ENCODE measurements at regions not wholly inside any gene's neighbourhood (a gene's known extent, or its start where the extent isn't known, plus 50 kb on each side); places are given as distances from the start of the nearest gene placed in this dataset.
"Not testable (repeated sequence)": the region's sequence is repeated elsewhere in the genome, so short reads cannot be mapped to it uniquely, and the experiment has no call there.

GRCh38 chr10:123392182-123392963, 238.2 kb downstream of the BUB3 start:
- intact Hi-C loops (cut with DNase I), result no loop called here
- DNase-seq (no peak), ATAC-seq (no peak)
- H3K9me3 ChIP-seq, result peaks cover 0 to 16% of the 10 kb centered on the region in 2 donors
- H3K4me3 ChIP-seq, result no peak overlapping the region
- no peaks in the 10 kb centered on the region for H3K27me3 ChIP-seq
- TF ChIP-seq CTCF (IDR thresholded peaks at IDR 0.05), result no peak
- H3K27ac ChIP-seq, result no peak overlapping the region
- no peaks in the 10 kb centered on the region for H3K4me1 ChIP-seq
- no peaks in the 10 kb centered on the region for H3K36me3 ChIP-seq

GRCh38 chr10:123393170-123393569, 239.0 kb downstream of the BUB3 start:
- intact Hi-C loops (cut with DNase I), result no loop called here
- no peaks in the 10 kb centered on the region for H3K36me3 ChIP-seq
- no peak for TF ChIP-seq CTCF (IDR thresholded peaks at IDR 0.05)
- DNase-seq (no peak), ATAC-seq (no peak)
- H3K27me3 ChIP-seq, result no peaks in the 10 kb centered on the region
- H3K27ac ChIP-seq, result no peak overlapping the region
- H3K9me3 ChIP-seq, result peaks cover 0 to 13% of the 10 kb centered on the region in 2 donors
- H3K4me3 ChIP-seq, result no peak overlapping the region
- H3K4me1 ChIP-seq, result no peaks in the 10 kb centered on the region

- no peaks in the 10 kb centered on the region for H3K27me3 ChIP-seq
- peaks cover 0 to 13% of the 10 kb centered on the region in 2 donors for H3K9me3 ChIP-seq
- H3K4me3 ChIP-seq, result no peak overlapping the region
- no peak for DNase-seq
- H3K4me1 ChIP-seq, result no peaks in the 10 kb centered on the region
- H3K27ac ChIP-seq, result no peak overlapping the region
- intact Hi-C loops (cut with DNase I), result no loop called here
- no peak for TF ChIP-seq CTCF (IDR thresholded peaks at IDR 0.05)
- H3K36me3 ChIP-seq, result no peaks in the 10 kb centered on the region
- ATAC-seq, result no peak
Measured at GRCh38 chr10:123394382-123394781, 240.2 kb downstream of the BUB3 start.

- H3K36me3 ChIP-seq; H3K27me3 ChIP-seq; intact Hi-C loops (cut with DNase I); DNase-seq; H3K4me3 ChIP-seq; ATAC-seq; H3K27ac ChIP-seq; H3K4me1 ChIP-seq: not testable (repeated sequence)
- H3K9me3 ChIP-seq, result peaks cover 0 to 13% of the 10 kb centered on the region in 2 donors
Measured at GRCh38 chr10:123395234-123395633, 241.0 kb downstream of the BUB3 start.

GRCh38 chr10:123395906-123396305, 241.7 kb downstream of the BUB3 start:
- no peak for TF ChIP-seq CTCF (IDR thresholded peaks at IDR 0.05)
- intact Hi-C loops (cut with DNase I), result no loop called here
- H3K4me3 ChIP-seq, result no peak overlapping the region

GRCh38 chr10:123398180-123398591, 244.0 kb downstream of the BUB3 start:
- peaks cover 0 to 13% of the 10 kb centered on the region in 2 donors for H3K9me3 ChIP-seq
- no peaks in the 10 kb centered on the region for H3K27me3 ChIP-seq
- no peaks in the 10 kb centered on the region for H3K4me1 ChIP-seq
- TF ChIP-seq CTCF (IDR thresholded peaks at IDR 0.05), result no peak
- no peak overlapping the region for H3K4me3 ChIP-seq
- no peak overlapping the region for H3K27ac ChIP-seq
- ATAC-seq, result no peak
- no peak for DNase-seq
- no peaks in the 10 kb centered on the region for H3K36me3 ChIP-seq
- intact Hi-C loops (cut with DNase I), result no loop called here

More at GRCh38 chr10:123395906-123396305, 241.7 kb downstream of the BUB3 start:
- Histone ChIP-seq H3K27me3 (no peaks in the 10 kb centered on the region), H3K4me1 (no peaks in the 10 kb centered on the region), H3K9me3 (peaks cover 0 to 13% of the 10 kb centered on the region in 2 donors), H3K36me3 (no peaks in the 10 kb centered on the region), H3K27ac (no peak overlapping the region)
- ATAC-seq (no peak), DNase-seq (no peak)

Measured in left lung (tissue), 4 donors.